MCF 10A (cell line): ENCODE measurements at regions not wholly inside any gene's neighbourhood (a gene's known extent, or its start where the extent isn't known, plus 50 kb on each side); places are given as distances from the start of the nearest gene placed in this dataset.
A peak's percentile ranks its signal among the peaks of the same experiment; 100 is the strongest.

Source experiments
- BruUV-seq: library from RNA; stranded (reverse); fragments of 400-500 nt; replicated peaks from 2 replicates; lab custom pipeline; 2021; lab: Mats Ljungman, UMichigan
- CTCF ChIA-PET: fragments of 300-600 bp; sonication (Branson Sonifier 250); formaldehyde crosslinking; extraction: SDS; loops from one replicate; lab custom pipeline; 2021; ENCODE audit warnings: antibody characterized with exemption, inconsistent platforms; lab: Yijun Ruan, JAX
- POLR2A ChIA-PET: fragments of 300-600, 350-650 bp; sonication (Branson Sonifier 250); formaldehyde crosslinking; extraction: SDS; loops from one replicate; lab custom pipeline; 2020; ENCODE audit warnings: antibody characterized with exemption, inconsistent platforms; lab: Yijun Ruan, JAX
- DNase-seq: peaks from one replicate; pipeline ENCODE4 v3.0.0-alpha.2; 2018; ENCODE audit not compliant: unreplicated experiment
- H3K27ac Mint-ChIP-seq: one replicate; pipeline ENCODE4 v1.8.0; 2022; ENCODE audit warnings: mild to moderate bottlenecking, low read depth, mixed read lengths; ENCODE audit not compliant: unreplicated experiment
- H3K27me3 Mint-ChIP-seq: one replicate; pipeline ENCODE4 v1.8.0; 2022; ENCODE audit warnings: mixed read lengths; ENCODE audit not compliant: insufficient read depth, unreplicated experiment
- H3K36me3 Mint-ChIP-seq: one replicate; pipeline ENCODE4 v1.8.0; 2022; ENCODE audit warnings: mild to moderate bottlenecking, moderate library complexity, mixed read lengths; ENCODE audit not compliant: insufficient read depth, unreplicated experiment
- H3K4me1 Mint-ChIP-seq: one replicate; pipeline ENCODE4 v1.8.0; 2022; ENCODE audit warnings: mixed read lengths; ENCODE audit not compliant: insufficient read depth, unreplicated experiment
- H3K4me3 Mint-ChIP-seq: one replicate; pipeline ENCODE4 v1.8.0; 2022; ENCODE audit warnings: mild to moderate bottlenecking, moderate library complexity, mixed read lengths; ENCODE audit not compliant: unreplicated experiment
- H3K9me3 Mint-ChIP-seq: one replicate; pipeline ENCODE4 v1.8.0; 2022; ENCODE audit warnings: mixed read lengths; ENCODE audit not compliant: unreplicated experiment
- intact Hi-C: fragments of 100-400 bp; cut with micrococcal nuclease; formaldehyde crosslinking; loops from 2 replicates; pipeline ENCODE4 v1.14.1; 2022
- TF ChIP-seq, protein P1 (sequence below): fragments of 200-600 bp; IDR thresholded peaks from one replicate; pipeline ENCODE4 v1.8.0; 2022; ENCODE audit warnings: antibody characterized with exemption, mild to moderate bottlenecking; ENCODE audit not compliant: unreplicated experiment

GRCh38 chr4:71255976-71256375 is 82.8 kb upstream of the SLC4A4 start:
- Mint-ChIP-seq H3K36me3 (no peaks in the 10 kb centered on the region), H3K27ac (no peak overlapping the region)

DNA sequence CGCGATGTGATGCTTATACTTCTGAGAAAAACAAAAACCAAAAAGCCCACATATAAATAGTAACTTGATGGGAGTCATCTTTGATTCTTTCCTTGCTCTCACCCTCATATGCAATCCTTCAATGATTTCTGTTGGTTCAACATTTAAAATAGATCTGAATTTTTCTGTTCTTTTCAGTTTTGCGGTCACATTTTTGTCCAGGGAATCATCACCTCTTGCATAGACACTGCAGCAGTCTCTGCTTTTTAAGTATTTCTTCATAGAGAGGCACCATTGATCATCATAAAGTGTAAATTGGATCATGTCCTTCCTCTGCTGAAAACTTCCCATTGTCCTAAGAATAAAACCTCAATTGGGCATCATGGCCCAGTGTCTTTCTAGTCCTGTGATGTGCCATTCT is 81.1 kb upstream of the SLC4A4 start:
- BruUV-seq, result no TSS peak

More at GRCh38 chr4:71255976-71256375, 82.8 kb upstream of the SLC4A4 start:
- H3K4me1 Mint-ChIP-seq, result peaks cover 17% of the 10 kb centered on the region
- no peak overlapping the region for H3K4me3 Mint-ChIP-seq
- intact Hi-C loops, result no loop called here
- BruUV-seq, result no TSS peak
- DNase-seq, result no peak
- POLR2A ChIA-PET, result interaction anchor here (0.6 kb wide), 1 partner anchor 10 kb away, joined by 3 read pairs; no protein-coding TSS in a partner anchor
- CTCF ChIA-PET, result interaction anchor here (0.5 to 1.0 kb wide), 3 partner anchors 15 to 1687 kb away, joined by 3 to 4 read pairs (median 3); no protein-coding TSS in a partner anchor
- no peaks in the 10 kb centered on the region for H3K27me3 Mint-ChIP-seq
- no peaks in the 10 kb centered on the region for H3K9me3 Mint-ChIP-seq
- TF ChIP-seq, protein P1, sequence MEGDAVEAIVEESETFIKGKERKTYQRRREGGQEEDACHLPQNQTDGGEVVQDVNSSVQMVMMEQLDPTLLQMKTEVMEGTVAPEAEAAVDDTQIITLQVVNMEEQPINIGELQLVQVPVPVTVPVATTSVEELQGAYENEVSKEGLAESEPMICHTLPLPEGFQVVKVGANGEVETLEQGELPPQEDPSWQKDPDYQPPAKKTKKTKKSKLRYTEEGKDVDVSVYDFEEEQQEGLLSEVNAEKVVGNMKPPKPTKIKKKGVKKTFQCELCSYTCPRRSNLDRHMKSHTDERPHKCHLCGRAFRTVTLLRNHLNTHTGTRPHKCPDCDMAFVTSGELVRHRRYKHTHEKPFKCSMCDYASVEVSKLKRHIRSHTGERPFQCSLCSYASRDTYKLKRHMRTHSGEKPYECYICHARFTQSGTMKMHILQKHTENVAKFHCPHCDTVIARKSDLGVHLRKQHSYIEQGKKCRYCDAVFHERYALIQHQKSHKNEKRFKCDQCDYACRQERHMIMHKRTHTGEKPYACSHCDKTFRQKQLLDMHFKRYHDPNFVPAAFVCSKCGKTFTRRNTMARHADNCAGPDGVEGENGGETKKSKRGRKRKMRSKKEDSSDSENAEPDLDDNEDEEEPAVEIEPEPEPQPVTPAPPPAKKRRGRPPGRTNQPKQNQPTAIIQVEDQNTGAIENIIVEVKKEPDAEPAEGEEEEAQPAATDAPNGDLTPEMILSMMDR, result no peak

GRCh38 chr4:71258323-71258722 is 80.5 kb upstream of the SLC4A4 start:
- DNase-seq, result no peak
- H3K27ac Mint-ChIP-seq, result no peak overlapping the region
- H3K4me1 Mint-ChIP-seq, result peaks cover 17% of the 10 kb centered on the region
- H3K36me3 Mint-ChIP-seq, result no peaks in the 10 kb centered on the region
- intact Hi-C loops, result no loop called here
- H3K9me3 Mint-ChIP-seq, result no peaks in the 10 kb centered on the region
- H3K4me3 Mint-ChIP-seq, result no peak overlapping the region
- TF ChIP-seq, protein P1, result no peak
- no peaks in the 10 kb centered on the region for H3K27me3 Mint-ChIP-seq
- ChIA-PET POLR2A (no interaction called here), CTCF (no interaction called here)
- no TSS peak for BruUV-seq

More for the DNA sequence above, 81.1 kb upstream of the SLC4A4 start:
- TF ChIP-seq, protein P1, result no peak
- no peaks in the 10 kb centered on the region for H3K36me3 Mint-ChIP-seq
- ChIA-PET POLR2A (no interaction called here), CTCF (no interaction called here)
- DNase-seq, result no peak
- no peaks in the 10 kb centered on the region for H3K27me3 Mint-ChIP-seq
- peaks cover 17% of the 10 kb centered on the region for H3K4me1 Mint-ChIP-seq
- intact Hi-C loops, result no loop called here
- no peak overlapping the region for H3K4me3 Mint-ChIP-seq
- H3K27ac Mint-ChIP-seq, result no peak overlapping the region
- no peaks in the 10 kb centered on the region for H3K9me3 Mint-ChIP-seq

DNA sequence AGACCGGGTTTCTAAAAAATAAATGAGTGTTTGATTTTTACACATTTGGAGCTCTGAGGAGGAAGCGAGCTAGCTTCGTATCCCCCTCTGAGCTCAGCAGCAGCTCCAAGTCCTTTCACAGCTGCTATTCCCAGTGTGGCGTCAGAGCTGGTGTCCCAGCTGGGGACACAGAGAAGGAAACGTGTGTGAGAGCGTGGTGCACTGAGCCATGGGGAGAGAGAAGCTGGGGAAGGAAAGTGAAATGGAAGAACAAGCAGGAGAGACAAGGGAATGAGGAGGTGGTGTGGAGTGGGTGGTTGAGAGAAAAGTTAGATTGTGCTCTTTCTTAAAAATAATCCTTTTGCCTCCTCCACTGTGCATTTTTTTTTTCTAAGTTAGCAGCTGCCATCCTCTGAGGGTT is 79.5 kb upstream of the SLC4A4 start:
- no peak for DNase-seq
- Mint-ChIP-seq H3K4me1 (peaks cover 17% of the 10 kb centered on the region), H3K4me3 (peak overlapping the region; percentile 13), H3K27ac (no peak overlapping the region), H3K36me3 (no peaks in the 10 kb centered on the region), H3K9me3 (no peaks in the 10 kb centered on the region), H3K27me3 (no peaks in the 10 kb centered on the region)
- intact Hi-C loops, result no loop called here
- TF ChIP-seq, protein P1, result no peak
- ChIA-PET POLR2A (interaction anchor here (0.7 to 1.1 kb wide), 3 partner anchors 14 to 93 kb away, joined by 3 read pairs; no protein-coding TSS in a partner anchor), CTCF (interaction anchor here (0.6 to 1.8 kb wide), 6 partner anchors 12 to 453 kb away, joined by 3 to 13 read pairs (median 3); no protein-coding TSS in a partner anchor)
- no TSS peak for BruUV-seq
